HEK293 (cell line): ENCODE measurements at regions not wholly inside any gene's neighbourhood (a gene's known extent, or its start where the extent isn't known, plus 50 kb on each side); places are given as distances from the start of the nearest gene placed in this dataset.

Experiments
- CTCF ChIA-PET: fragments of 350-600 bp; formaldehyde crosslinking; extraction: SDS; loops from one replicate; lab custom pipeline; 2021; ENCODE audit warnings: antibody characterized with exemption; lab: Yijun Ruan, JAX
- POLR2A ChIA-PET: fragments of 300-600 bp; formaldehyde crosslinking; extraction: SDS; loops from one replicate; lab custom pipeline; 2020; ENCODE audit warnings: antibody characterized with exemption, inconsistent platforms; lab: Yijun Ruan, JAX
- H3K27ac ChIP-seq: fragments of 200-500 bp; sonication (Bioruptor generic); 2 replicates; pipeline ENCODE4 v1.5.1; 2014; ENCODE audit warnings: low read depth, low read length, control low read depth, inconsistent platforms; ENCODE audit errors: extremely low read depth
- H3K36me3 ChIP-seq, 2 experiments: fragments of 200-500 bp in 1 of 2; sonication (Bioruptor generic) in 1 of 2; 1 replicate in 1 of 2; 2 replicates in 1 of 2; pipeline ENCODE4 v1.5.1; 2014 to 2017; ENCODE audit warnings: inconsistent platforms in 2 of 2, low read length in 2 of 2; ENCODE audit not compliant: control insufficient read depth in 2 of 2, insufficient read depth in 1 of 2
- H3K4me1 ChIP-seq: fragments of 200-500 bp; sonication (Bioruptor generic); 2 replicates; pipeline ENCODE4 v1.5.1; 2014; ENCODE audit warnings: mild to moderate bottlenecking, low read length, inconsistent platforms; ENCODE audit not compliant: control insufficient read depth, insufficient read depth
- H3K4me3 ChIP-seq: 2 replicates; pipeline ENCODE4 v1.5.1; 2011; ENCODE audit warnings: low read depth, mild to moderate bottlenecking, control low read depth, low read length, moderate library complexity
- H3K9me3 ChIP-seq: fragments of 200-500 bp; sonication (Bioruptor generic); 2 replicates; pipeline ENCODE4 v1.5.1; 2014; ENCODE audit warnings: low read depth, low read length, inconsistent platforms; ENCODE audit not compliant: control insufficient read depth, insufficient read depth
- SP2 ChIP-seq: fragments of 450-650 bp; formaldehyde crosslinking; IDR thresholded peaks from 2 replicates; pipeline ENCODE4 v1.5.1; 2016; ENCODE audit warnings: missing biosample characterization, missing genetic modification characterization
- ZNF146 ChIP-seq: fragments of 450-650 bp; formaldehyde crosslinking; IDR thresholded peaks from 2 replicates; pipeline ENCODE4 v1.5.1; 2016; ENCODE audit warnings: missing biosample characterization, missing genetic modification characterization
- ZNF248 ChIP-seq: fragments of 450-650 bp; formaldehyde crosslinking; IDR thresholded peaks from 2 replicates; pipeline ENCODE4 v1.5.1; 2017; ENCODE audit warnings: missing biosample characterization, missing genetic modification characterization
- ZNF266 ChIP-seq: fragments of 450-650 bp; formaldehyde crosslinking; IDR thresholded peaks from 2 replicates; pipeline ENCODE4 v1.5.1; 2016; ENCODE audit warnings: missing biosample characterization, missing genetic modification characterization, low read depth
- ZNF280D ChIP-seq: fragments of 450-650 bp; formaldehyde crosslinking; IDR thresholded peaks from 2 replicates; pipeline ENCODE4 v1.5.1; 2016; ENCODE audit warnings: missing biosample characterization, missing genetic modification characterization
- ZNF37A ChIP-seq: fragments of 450-650 bp; IDR thresholded peaks from 2 replicates; pipeline ENCODE4 v1.5.1; 2018; ENCODE audit warnings: missing biosample characterization, missing genetic modification characterization
- ZNF529 ChIP-seq: fragments of 450-650 bp; formaldehyde crosslinking; IDR thresholded peaks from 2 replicates; pipeline ENCODE4 v1.5.1; 2017; ENCODE audit warnings: missing genetic modification characterization, missing biosample characterization; ENCODE audit not compliant: insufficient replicate concordance
- ZNF549 ChIP-seq: fragments of 450-650 bp; IDR thresholded peaks from 2 replicates; pipeline ENCODE4 v1.5.1; 2018; ENCODE audit warnings: missing biosample characterization, missing genetic modification characterization, mild to moderate bottlenecking, inconsistent platforms, moderate library complexity
- ZNF639 ChIP-seq: fragments of 450-650 bp; formaldehyde crosslinking; IDR thresholded peaks from 2 replicates; pipeline ENCODE4 v1.5.1; 2016; ENCODE audit warnings: missing biosample characterization, missing genetic modification characterization
- ZNF654 ChIP-seq: fragments of 450-650 bp; formaldehyde crosslinking; IDR thresholded peaks from 2 replicates; pipeline ENCODE4 v1.5.1; 2016; ENCODE audit warnings: low read depth, missing biosample characterization, missing genetic modification characterization
- ZNF658 ChIP-seq: fragments of 450-650 bp; formaldehyde crosslinking; IDR thresholded peaks from 2 replicates; pipeline ENCODE4; 2016; ENCODE audit warnings: missing biosample characterization, missing genetic modification characterization
- ZNF677 ChIP-seq: fragments of 450-650 bp; IDR thresholded peaks from 2 replicates; pipeline ENCODE4 v1.5.0; 2018; ENCODE audit warnings: missing biosample characterization, mild to moderate bottlenecking, missing genetic modification characterization, moderate library complexity
- ZNF707 ChIP-seq: fragments of 450-650 bp; formaldehyde crosslinking; IDR thresholded peaks from 2 replicates; pipeline ENCODE4 v1.5.1; 2016; ENCODE audit warnings: missing biosample characterization, missing genetic modification characterization
- ZNF792 ChIP-seq: fragments of 450-650 bp; formaldehyde crosslinking; IDR thresholded peaks from 2 replicates; pipeline ENCODE4 v1.5.1; 2016; ENCODE audit warnings: missing biosample characterization, missing genetic modification characterization
- TF ChIP-seq, protein P1 (sequence below): fragments of 450-650 bp; formaldehyde crosslinking; IDR thresholded peaks from 2 replicates; pipeline ENCODE4; 2016; ENCODE audit warnings: missing biosample characterization, missing genetic modification characterization
- TF ChIP-seq, protein P2 (sequence below): fragments of 450-650 bp; formaldehyde crosslinking; IDR thresholded peaks from 2 replicates; pipeline ENCODE4 v1.5.1; 2016; ENCODE audit warnings: missing biosample characterization, missing genetic modification characterization

DNA sequence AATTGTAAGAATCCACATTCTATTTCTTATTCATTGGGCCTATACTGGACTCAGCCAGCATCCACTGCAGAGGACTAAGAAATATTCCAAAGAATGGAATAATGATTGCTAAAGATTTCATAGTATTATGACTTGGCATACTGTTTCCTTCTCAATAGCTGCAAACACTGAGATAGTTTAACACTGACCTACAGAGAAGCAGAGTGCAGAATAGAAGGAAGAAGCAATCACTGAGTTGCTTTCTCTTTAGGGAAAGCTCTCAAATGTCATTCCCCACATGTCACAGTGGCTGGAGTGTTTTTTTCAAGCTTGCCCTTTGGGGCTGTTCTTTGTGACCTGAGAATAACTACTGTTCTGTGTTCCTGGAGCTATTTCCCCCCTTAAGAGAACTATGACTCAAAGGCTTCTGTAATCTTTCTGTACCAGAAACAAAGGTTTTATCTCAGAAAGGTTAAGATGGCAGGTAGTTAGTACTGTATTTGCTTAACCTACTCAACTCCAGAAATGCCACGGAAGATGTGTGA lies 243.6 kb upstream of the LUZP2 start (continued):
- TF ChIP-seq ZNF549 (tag by site-specific recombination) (no peak), ZNF529 (tag by site-specific recombination) (no peak)

- ChIA-PET CTCF (interaction anchor here (0.6 kb wide), 1 partner anchor 70 kb away, joined by 4 read pairs; no protein-coding TSS in a partner anchor), POLR2A (no interaction called here)
- H3K27ac ChIP-seq: no peak overlapping the region
- TF ChIP-seq ZNF677 (tag by site-specific recombination): no peak
- no peak for TF ChIP-seq ZNF248 (tag by site-specific recombination)
- TF ChIP-seq ZNF639 (tag by site-specific recombination): no peak
- TF ChIP-seq, protein P1, sequence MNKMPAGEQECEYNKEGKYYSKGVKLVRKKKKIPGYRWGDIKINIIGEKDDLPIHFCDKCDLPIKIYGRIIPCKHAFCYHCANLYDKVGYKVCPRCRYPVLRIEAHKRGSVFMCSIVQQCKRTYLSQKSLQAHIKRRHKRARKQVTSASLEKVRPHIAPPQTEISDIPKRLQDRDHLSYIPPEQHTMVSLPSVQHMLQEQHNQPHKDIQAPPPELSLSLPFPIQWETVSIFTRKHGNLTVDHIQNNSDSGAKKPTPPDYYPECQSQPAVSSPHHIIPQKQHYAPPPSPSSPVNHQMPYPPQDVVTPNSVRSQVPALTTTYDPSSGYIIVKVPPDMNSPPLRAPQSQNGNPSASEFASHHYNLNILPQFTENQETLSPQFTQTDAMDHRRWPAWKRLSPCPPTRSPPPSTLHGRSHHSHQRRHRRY (tag by site-specific recombination): no peak
- TF ChIP-seq ZNF280D (tag by site-specific recombination): no peak
- TF ChIP-seq ZNF654 (tag by site-specific recombination): no peak
- no peak for TF ChIP-seq ZNF266 (tag by site-specific recombination)
- no peak for TF ChIP-seq SP2
- no peak for TF ChIP-seq ZNF707 (tag by site-specific recombination)
- no peaks in the 10 kb centered on the region for H3K36me3 ChIP-seq
- H3K4me3 ChIP-seq: no peak overlapping the region
- no peaks in the 10 kb centered on the region for H3K4me1 ChIP-seq
- H3K9me3 ChIP-seq: no peaks in the 10 kb centered on the region
These were observed 232.0 kb upstream of the LUZP2 start for GRCh38 chr11:24264868-24265267.

DNA sequence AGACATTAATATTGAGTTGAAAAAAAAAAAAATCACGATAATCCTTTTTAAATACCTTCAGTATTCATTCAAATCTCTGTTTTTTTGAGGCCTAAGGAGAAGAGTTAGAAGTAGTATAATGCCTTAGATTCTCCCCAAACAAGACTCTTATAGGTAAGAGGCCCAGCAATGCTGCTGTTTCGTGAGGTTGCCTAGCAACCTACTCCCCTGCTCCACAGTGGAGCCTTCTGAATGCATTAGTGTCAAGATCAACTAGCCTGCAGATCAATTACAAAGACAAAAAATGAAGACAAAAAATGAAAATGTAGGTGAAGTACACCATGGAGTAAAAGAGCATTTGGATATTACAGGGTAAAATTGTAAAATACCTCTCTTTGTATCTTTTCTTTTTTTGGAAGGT lies 229.8 kb upstream of the LUZP2 start:
- ChIA-PET POLR2A (no interaction called here), CTCF (no interaction called here)

More for the DNA sequence above, 229.8 kb upstream of the LUZP2 start:
- H3K9me3 ChIP-seq: no peaks in the 10 kb centered on the region
- H3K4me3 ChIP-seq: no peak overlapping the region
- H3K4me1 ChIP-seq: no peaks in the 10 kb centered on the region
- H3K27ac ChIP-seq: no peak overlapping the region
- H3K36me3 ChIP-seq: no peaks in the 10 kb centered on the region
- TF ChIP-seq, protein P2, sequence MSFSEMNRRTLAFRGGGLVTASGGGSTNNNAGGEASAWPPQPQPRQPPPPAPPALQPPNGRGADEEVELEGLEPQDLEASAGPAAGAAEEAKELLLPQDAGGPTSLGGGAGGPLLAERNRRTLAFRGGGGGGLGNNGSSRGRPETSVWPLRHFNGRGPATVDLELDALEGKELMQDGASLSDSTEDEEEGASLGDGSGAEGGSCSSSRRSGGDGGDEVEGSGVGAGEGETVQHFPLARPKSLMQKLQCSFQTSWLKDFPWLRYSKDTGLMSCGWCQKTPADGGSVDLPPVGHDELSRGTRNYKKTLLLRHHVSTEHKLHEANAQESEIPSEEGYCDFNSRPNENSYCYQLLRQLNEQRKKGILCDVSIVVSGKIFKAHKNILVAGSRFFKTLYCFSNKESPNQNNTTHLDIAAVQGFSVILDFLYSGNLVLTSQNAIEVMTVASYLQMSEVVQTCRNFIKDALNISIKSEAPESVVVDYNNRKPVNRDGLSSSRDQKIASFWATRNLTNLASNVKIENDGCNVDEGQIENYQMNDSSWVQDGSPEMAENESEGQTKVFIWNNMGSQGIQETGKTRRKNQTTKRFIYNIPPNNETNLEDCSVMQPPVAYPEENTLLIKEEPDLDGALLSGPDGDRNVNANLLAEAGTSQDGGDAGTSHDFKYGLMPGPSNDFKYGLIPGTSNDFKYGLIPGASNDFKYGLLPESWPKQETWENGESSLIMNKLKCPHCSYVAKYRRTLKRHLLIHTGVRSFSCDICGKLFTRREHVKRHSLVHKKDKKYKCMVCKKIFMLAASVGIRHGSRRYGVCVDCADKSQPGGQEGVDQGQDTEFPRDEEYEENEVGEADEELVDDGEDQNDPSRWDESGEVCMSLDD: no peak
- TF ChIP-seq ZNF792: no peak
- no peak for TF ChIP-seq ZNF146
- TF ChIP-seq ZNF37A: no peak
- no peak for TF ChIP-seq ZNF658 (tag by site-specific recombination)
